Neural progenitor cell (in vitro differentiated cells): ENCODE measurements at regions not wholly inside any gene's neighbourhood (a gene's known extent, or its start where the extent isn't known, plus 50 kb on each side); places are given as distances from the start of the nearest gene placed in this dataset.

Experiments used
- DNase-seq: peaks from one replicate; pipeline ENCODE4 v3.0.0-alpha.2; 2016; ENCODE audit warnings: low spot score
- H2AFZ ChIP-seq: fragments of 200-600 bp; sonication (generic); replicated peaks from 2 replicates; pipeline ENCODE4 v1.6.1; 2016; ENCODE audit warnings: antibody characterized with exemption
- H3F3A ChIP-seq: fragments of 200-600 bp; sonication (generic); 2 replicates; pipeline ENCODE4 v1.6.1; 2016; ENCODE audit warnings: antibody characterized with exemption, low read depth
- H3K27ac ChIP-seq: fragments of 200-600 bp; sonication (generic); 2 replicates; pipeline ENCODE4 v1.5.1; 2016; ENCODE audit warnings: mild to moderate bottlenecking
- H3K27me3 ChIP-seq: fragments of 200-600 bp; sonication (generic); 2 replicates; pipeline ENCODE4 v1.6.1; 2016; ENCODE audit warnings: mild to moderate bottlenecking, moderate library complexity
- H3K36me3 ChIP-seq: fragments of 200-600 bp; sonication (generic); 2 replicates; pipeline ENCODE4 v1.5.1; 2016
- H3K4me1 ChIP-seq: fragments of 200-600 bp; sonication (generic); 2 replicates; pipeline ENCODE4 v1.6.1; 2016; ENCODE audit warnings: mixed run types
- H3K4me2 ChIP-seq: fragments of 200-600 bp; sonication (generic); 2 replicates; pipeline ENCODE4 v1.6.1; 2016
- H3K4me3 ChIP-seq: fragments of 200-600 bp; sonication (generic); 2 replicates; pipeline ENCODE4 v1.5.1; 2016
- H3K79me2 ChIP-seq: fragments of 200-600 bp; sonication (generic); 2 replicates; pipeline ENCODE4 v1.6.1; 2016; ENCODE audit warnings: low read depth
- H3K9ac ChIP-seq: fragments of 200-600 bp; sonication (generic); 2 replicates; pipeline ENCODE4 v1.6.1; 2016
- H3K9me3 ChIP-seq: fragments of 200-600 bp; sonication (generic); 2 replicates; pipeline ENCODE4 v1.5.1; 2016; ENCODE audit warnings: low read depth
- H4K20me1 ChIP-seq: fragments of 200-600 bp; sonication (generic); 2 replicates; pipeline ENCODE4 v1.6.1; 2016; ENCODE audit warnings: low read depth
- H3K27ac Mint-ChIP-seq: 3 replicates; pipeline ENCODE4 v1.8.0; 2021; ENCODE audit warnings: mixed read lengths
- H3K27me3 Mint-ChIP-seq: 2 replicates; pipeline ENCODE4 v1.8.0; 2022; ENCODE audit warnings: low read depth, mild to moderate bottlenecking, inconsistent platforms, moderate library complexity, mixed read lengths; ENCODE audit not compliant: insufficient read depth
- H3K36me3 Mint-ChIP-seq: 3 replicates; pipeline ENCODE4 v1.8.0; 2021; ENCODE audit warnings: mixed read lengths
- H3K4me1 Mint-ChIP-seq: 3 replicates; pipeline ENCODE4 v1.8.0; 2021; ENCODE audit warnings: mixed read lengths
- H3K4me3 Mint-ChIP-seq: 3 replicates; pipeline ENCODE4 v1.8.0; 2021; ENCODE audit warnings: mild to moderate bottlenecking, moderate library complexity, mixed read lengths
- H3K9me3 Mint-ChIP-seq: 3 replicates; pipeline ENCODE4 v1.8.0; 2020; ENCODE audit warnings: mixed read lengths
- CTCF ChIP-seq: fragments of 200-600 bp; sonication (generic); IDR thresholded peaks from 2 replicates; pipeline ENCODE4 v1.5.1; 2017; ENCODE audit warnings: antibody characterized with exemption, mild to moderate bottlenecking
- EZH2 ChIP-seq: fragments of 200-600 bp; sonication (generic); IDR thresholded peaks from 2 replicates; pipeline ENCODE4 v1.6.1; 2017; ENCODE audit warnings: antibody characterized with exemption, mild to moderate bottlenecking, moderate library complexity
- EZH2phosphoT487 ChIP-seq: fragments of 200-600 bp; sonication (generic); IDR thresholded peaks from 2 replicates; pipeline ENCODE4 v1.6.1; 2017; ENCODE audit warnings: antibody characterized with exemption

- Histone ChIP-seq H3K9ac (no peak overlapping the region), H4K20me1 (no peaks in the 10 kb centered on the region), H3K27ac (no peak overlapping the region), H3K4me3 (no peak overlapping the region), H3K36me3 (no peaks in the 10 kb centered on the region), H3K79me2 (no peaks in the 10 kb centered on the region), H3K4me1 (peaks cover 52% of the 10 kb centered on the region), H3F3A (no peaks in the 10 kb centered on the region), H3K9me3 (no peaks in the 10 kb centered on the region), H2AFZ (no peak overlapping the region), H3K4me2 (no peak overlapping the region), H3K27me3 (no peaks in the 10 kb centered on the region)
- peaks cover 3% of the 10 kb centered on the region for H3K27me3 Mint-ChIP-seq
- no peaks in the 10 kb centered on the region for H3K36me3 Mint-ChIP-seq
- DNase-seq: no peak
- H3K4me1 Mint-ChIP-seq: peaks cover 71% of the 10 kb centered on the region
- peaks cover 3% of the 10 kb centered on the region for H3K9me3 Mint-ChIP-seq
- H3K27ac Mint-ChIP-seq: no peak overlapping the region
- no peak overlapping the region for H3K4me3 Mint-ChIP-seq
- TF ChIP-seq EZH2phosphoT487: no peak
- no peak for TF ChIP-seq EZH2
- TF ChIP-seq CTCF: no peak
These were observed 293.3 kb downstream of the CSNK1G3 start for GRCh38 chr5:123805300-123805699.

GRCh38 chr5:123803359-123803758 is 291.4 kb downstream of the CSNK1G3 start:
- Mint-ChIP-seq H3K27ac (no peak overlapping the region), H3K27me3 (peaks cover 3% of the 10 kb centered on the region), H3K4me3 (no peak overlapping the region), H3K4me1 (peaks cover 54% of the 10 kb centered on the region), H3K9me3 (peaks cover 3% of the 10 kb centered on the region), H3K36me3 (no peaks in the 10 kb centered on the region)
- H2AFZ ChIP-seq: no peak overlapping the region
- no peak overlapping the region for H3K9ac ChIP-seq
- no peak overlapping the region for H3K27ac ChIP-seq
- H3K36me3 ChIP-seq: no peaks in the 10 kb centered on the region
- H3K9me3 ChIP-seq: no peaks in the 10 kb centered on the region
- TF ChIP-seq EZH2phosphoT487: no peak
- TF ChIP-seq CTCF: no peak
- TF ChIP-seq EZH2: no peak
- no peaks in the 10 kb centered on the region for H4K20me1 ChIP-seq
- H3K79me2 ChIP-seq: no peaks in the 10 kb centered on the region
- DNase-seq: no peak
- no peak overlapping the region for H3K4me2 ChIP-seq
- no peak overlapping the region for H3K4me3 ChIP-seq
- H3K27me3 ChIP-seq: no peaks in the 10 kb centered on the region
- no peaks in the 10 kb centered on the region for H3F3A ChIP-seq
- peaks cover 32% of the 10 kb centered on the region for H3K4me1 ChIP-seq

GRCh38 chr5:123802298-123802951 is 290.4 kb downstream of the CSNK1G3 start:
- Mint-ChIP-seq H3K27me3 (peaks cover 3% of the 10 kb centered on the region), H3K4me3 (no peak overlapping the region), H3K27ac (peak overlapping the region; percentile 13), H3K9me3 (peaks cover 3% of the 10 kb centered on the region), H3K36me3 (no peaks in the 10 kb centered on the region), H3K4me1 (peaks cover 45% of the 10 kb centered on the region)
- no peak overlapping the region for H3K4me3 ChIP-seq
- H3K4me1 ChIP-seq: peaks cover 23% of the 10 kb centered on the region
- H3K4me2 ChIP-seq: no peak overlapping the region
- no peaks in the 10 kb centered on the region for H3K27me3 ChIP-seq
- no peak overlapping the region for H2AFZ ChIP-seq
- TF ChIP-seq CTCF: no peak
- TF ChIP-seq EZH2: no peak
- TF ChIP-seq EZH2phosphoT487: no peak
- peak; percentile 33 for DNase-seq
- no peaks in the 10 kb centered on the region for H3K9me3 ChIP-seq
- no peak overlapping the region for H3K9ac ChIP-seq
- no peaks in the 10 kb centered on the region for H4K20me1 ChIP-seq
- H3K79me2 ChIP-seq: no peaks in the 10 kb centered on the region
- no peaks in the 10 kb centered on the region for H3K36me3 ChIP-seq
- no peaks in the 10 kb centered on the region for H3F3A ChIP-seq
- no peak overlapping the region for H3K27ac ChIP-seq
